ENCODE measurements at regions not wholly inside any gene's neighbourhood (a gene's known extent, or its start where the extent isn't known, plus 50 kb on each side); places are given as distances from the start of the nearest gene placed in this dataset.

DNA sequence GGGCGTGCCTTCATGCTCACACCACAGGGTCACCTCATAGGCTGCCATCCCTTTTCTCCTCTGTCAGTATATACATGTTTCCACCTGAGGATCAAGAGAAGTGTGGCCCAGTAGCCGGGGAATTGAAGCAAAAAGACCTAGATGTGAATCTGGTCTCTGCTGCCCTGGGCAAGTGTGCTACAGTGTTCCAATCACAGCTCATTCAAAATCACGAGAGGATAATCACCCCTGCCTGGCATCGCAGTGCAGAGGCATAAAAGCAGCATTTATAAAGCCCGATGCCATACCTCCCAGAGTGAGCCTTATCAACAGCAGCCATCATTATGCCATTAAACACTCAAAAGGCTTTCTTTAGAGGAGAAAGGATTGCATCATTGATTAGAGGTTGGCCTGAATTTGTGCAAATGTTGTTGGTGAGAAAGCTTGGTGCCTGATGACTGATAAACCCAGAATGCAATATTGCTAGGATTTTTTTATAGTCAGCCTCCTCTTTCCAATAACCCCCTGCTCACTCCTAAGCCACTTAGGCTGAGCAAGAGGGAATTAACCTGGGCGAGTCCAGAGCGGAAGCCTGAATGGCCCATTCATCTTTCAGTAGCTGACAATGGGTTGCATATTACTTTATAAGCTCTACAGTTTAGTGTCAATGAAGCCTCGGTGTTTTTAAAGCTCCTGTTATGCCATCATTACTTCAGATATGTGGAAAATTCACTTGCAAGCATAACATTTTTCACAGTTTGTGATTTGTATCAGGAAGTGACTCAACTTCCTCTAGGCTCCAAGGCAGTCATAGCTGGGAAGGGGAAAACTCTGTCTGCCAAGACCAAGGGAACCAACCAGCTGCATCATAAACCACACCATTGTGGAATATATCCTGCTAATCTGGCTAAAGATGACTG lies 92.5 kb upstream of the NXT1 start:
- H4K5ac ChIP-seq (ENCODE audit: low read depth, low read length) = no peak overlapping the region
- WGBS, 2 experiments (ENCODE audit: extremely low coverage in 2 of 2, insufficient read length in 1 of 2) = 40% methylated on average over 1 of the region's 8 CpGs; no CpG with 5 or more reads in 1 of the 2 experiments
- dilution Hi-C loops (cut with HindIII; ENCODE audit: low sequenced_read_pairs, unreplicated experiment) = no loop called here
- H2BK120ac ChIP-seq (ENCODE audit: low read depth, low read length) = peak overlapping the region; percentile 54; the same call in 1 of the 2 replicates
- no peak overlapping the region for H3K9ac ChIP-seq (ENCODE audit: low read depth, low read length)
- H3K14ac ChIP-seq (replicated peaks; ENCODE audit: low read depth, low read length) = peak overlapping the region; percentile 60
- TF ChIP-seq CEBPB (IDR thresholded peaks at IDR 0.05; ENCODE audit: low read depth, low read length) (peak; percentile 86), MAZ (IDR thresholded peaks at IDR 0.05; ENCODE audit: borderline replicate concordance, low read depth, low read length) (no peak)
- H3K36me3 ChIP-seq (ENCODE audit: control insufficient read depth, insufficient read depth, low read length) = no peaks in the 10 kb centered on the region
- peak overlapping the region; percentile 13; the same call in 1 of the 2 replicates for H2BK20ac ChIP-seq (ENCODE audit: low read depth, low read length)
- H2AFZ ChIP-seq (replicated peaks; ENCODE audit: low read length, poor library complexity) = peak overlapping the region; percentile 45
- H3K56ac ChIP-seq (ENCODE audit: extremely low read depth, insufficient read depth, low read length) = no peak overlapping the region
- no peak overlapping the region for H3K4me3 ChIP-seq (ENCODE audit: insufficient read depth, low read depth, low read length)
- peak overlapping the region; percentile 60; the same call in 1 of the 2 replicates for H2AK5ac ChIP-seq (ENCODE audit: low read depth, low read length)
- no peak overlapping the region for H2BK5ac ChIP-seq (ENCODE audit: low read depth, low read length, poor library complexity, severe bottlenecking)
- peak overlapping the region; percentile 11 for H2AK9ac ChIP-seq (replicated peaks; ENCODE audit: low read depth, low read length, poor library complexity)
- CTCF ChIA-PET = interaction anchor here (1.5 kb wide), 1 partner anchor 82 kb away, joined by 5 read pairs; no protein-coding TSS in a partner anchor
- peaks cover 9% of the 10 kb centered on the region for H3K27me3 ChIP-seq (ENCODE audit: control insufficient read depth, insufficient read depth, low read length)
- H3K4me2 ChIP-seq (ENCODE audit: low read depth, low read length) = no peak overlapping the region
- peak overlapping the region in 1 of 2 experiments; percentile 35; a peak in 3 of 4 replicates for H4K8ac ChIP-seq (ENCODE audit: low read depth in 2 of 2, low read length in 2 of 2)
- no peaks in the 10 kb centered on the region for H3K9me3 ChIP-seq (ENCODE audit: control insufficient read depth, insufficient read depth, low read length)
- no peaks in the 10 kb centered on the region for H4K20me1 ChIP-seq (ENCODE audit: insufficient read depth, low read length)
- intact Hi-C loops (cut with micrococcal nuclease) = no loop called here
- no peak overlapping the region for H3K23ac ChIP-seq (ENCODE audit: low read depth, low read length)
- in situ Hi-C loops (cut with MboI; ENCODE audit: low sequenced_read_pairs) = no loop called here
- peaks cover 14% of the 10 kb centered on the region; the same call in 1 of the 2 replicates for H3K4me1 ChIP-seq (ENCODE audit: control insufficient read depth, insufficient read depth, low read length)
- H3K18ac ChIP-seq (ENCODE audit: low read depth, low read length) = 0 out of 2 replicates have a peak overlapping the region, but pooled peaks have one; percentile 5
- DNase-seq (peak; percentile 88), ATAC-seq (ENCODE audit: low read depth) (peak; percentile 65)
- H2BK15ac ChIP-seq (ENCODE audit: low read depth, low read length) = peak overlapping the region; percentile 43; the same call in 1 of the 3 replicates
- H3K4ac ChIP-seq (ENCODE audit: low read depth, low read length) = peak overlapping the region; percentile 19; the same call in 1 of the 2 replicates
- no TSS peak for BruUV-seq (replicated peaks)
- H4K91ac ChIP-seq (ENCODE audit: insufficient read depth, low read depth, low read length) = no peak overlapping the region
- H3K27ac ChIP-seq (ENCODE audit: insufficient read depth, low read length) = no peak overlapping the region
- H3K9me1 ChIP-seq (ENCODE audit: insufficient read depth, low read length) = no peaks in the 10 kb centered on the region; the same call in 1 of the 2 replicates
- POLR2A ChIA-PET (ENCODE audit: unreplicated experiment) = no interaction called here
- H3K79me1 ChIP-seq (ENCODE audit: low read depth in 1 of 2, low read length in 2 of 2) = no peaks in the 10 kb centered on the region
